ENCODE measurements at regions not wholly inside any gene's neighbourhood (a gene's known extent, or its start where the extent isn't known, plus 50 kb on each side); places are given as distances from the start of the nearest gene placed in this dataset.

DNA sequence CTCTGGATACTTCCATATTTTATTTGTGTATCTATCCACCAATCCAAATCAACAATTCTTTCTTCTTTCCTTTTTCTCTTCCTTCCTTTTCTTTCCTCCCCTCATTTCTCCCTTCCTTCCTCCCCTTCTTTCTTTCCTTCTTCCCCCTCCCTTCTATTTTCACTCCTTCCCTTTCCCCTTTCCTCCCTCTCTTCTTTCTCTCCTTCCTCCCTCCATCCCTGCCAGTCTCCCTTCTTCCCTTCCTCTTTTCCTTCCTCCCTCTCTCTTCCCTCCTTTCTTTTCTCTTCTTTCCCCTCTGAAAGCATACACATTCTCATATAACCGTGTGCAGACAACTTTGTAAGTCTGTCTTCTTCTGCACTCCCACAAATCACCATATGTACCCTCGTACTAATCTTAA lies 382.3 kb upstream of the MAF start:
- TF ChIP-seq, protein P1, sequence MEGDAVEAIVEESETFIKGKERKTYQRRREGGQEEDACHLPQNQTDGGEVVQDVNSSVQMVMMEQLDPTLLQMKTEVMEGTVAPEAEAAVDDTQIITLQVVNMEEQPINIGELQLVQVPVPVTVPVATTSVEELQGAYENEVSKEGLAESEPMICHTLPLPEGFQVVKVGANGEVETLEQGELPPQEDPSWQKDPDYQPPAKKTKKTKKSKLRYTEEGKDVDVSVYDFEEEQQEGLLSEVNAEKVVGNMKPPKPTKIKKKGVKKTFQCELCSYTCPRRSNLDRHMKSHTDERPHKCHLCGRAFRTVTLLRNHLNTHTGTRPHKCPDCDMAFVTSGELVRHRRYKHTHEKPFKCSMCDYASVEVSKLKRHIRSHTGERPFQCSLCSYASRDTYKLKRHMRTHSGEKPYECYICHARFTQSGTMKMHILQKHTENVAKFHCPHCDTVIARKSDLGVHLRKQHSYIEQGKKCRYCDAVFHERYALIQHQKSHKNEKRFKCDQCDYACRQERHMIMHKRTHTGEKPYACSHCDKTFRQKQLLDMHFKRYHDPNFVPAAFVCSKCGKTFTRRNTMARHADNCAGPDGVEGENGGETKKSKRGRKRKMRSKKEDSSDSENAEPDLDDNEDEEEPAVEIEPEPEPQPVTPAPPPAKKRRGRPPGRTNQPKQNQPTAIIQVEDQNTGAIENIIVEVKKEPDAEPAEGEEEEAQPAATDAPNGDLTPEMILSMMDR (conservative IDR thresholded peaks at IDR 0.05; ENCODE audit: low read length) = no peak
- no peak for TF ChIP-seq EZH2phosphoT487 (IDR thresholded peaks at IDR 0.05; ENCODE audit: borderline replicate concordance)
